Neural cell (in vitro differentiated cells): ENCODE measurements at regions not wholly inside any gene's neighbourhood (a gene's known extent, or its start where the extent isn't known, plus 50 kb on each side); places are given as distances from the start of the nearest gene placed in this dataset.

Source experiments
- H2AFZ ChIP-seq: fragments of 200-600, 300-800 bp; sonication (generic), shearing (Covaris generic); 2 replicates; pipeline ENCODE4 v1.6.0; 2014; ENCODE audit warnings: low read depth, mild to moderate bottlenecking, antibody characterized with exemption, low read length, moderate library complexity
- H3F3A ChIP-seq: fragments of 200-600 bp; shearing (Covaris generic); 2 replicates; pipeline ENCODE4 v1.6.1; 2016; ENCODE audit warnings: mild to moderate bottlenecking, moderate library complexity, mixed read lengths, antibody characterized with exemption, low read length; ENCODE audit not compliant: insufficient read depth, poor library complexity, severe bottlenecking
- H3K27ac ChIP-seq: fragments of 200-600, 300-800 bp; sonication (generic), shearing (Covaris generic); 2 replicates; pipeline ENCODE4 v1.5.1; 2014; ENCODE audit warnings: mild to moderate bottlenecking, low read length, moderate library complexity
- H3K27me3 ChIP-seq: fragments of 300-800, 200-600 bp; sonication (generic), shearing (Covaris generic); 2 replicates; pipeline ENCODE4 v1.6.0; 2014; ENCODE audit warnings: mild to moderate bottlenecking, low read depth, low read length, moderate library complexity; ENCODE audit not compliant: insufficient read depth
- H3K36me3 ChIP-seq: fragments of 300-800, 200-600 bp; sonication (generic), shearing (Covaris generic); 2 replicates; pipeline ENCODE4 v1.5.1; 2014; ENCODE audit warnings: mild to moderate bottlenecking, antibody characterized with exemption, low read length, moderate library complexity; ENCODE audit not compliant: insufficient read depth
- H3K4me2 ChIP-seq: fragments of 300-800, 200-600 bp; sonication (generic), shearing (Covaris generic); 2 replicates; pipeline ENCODE4 v1.6.0; 2014; ENCODE audit warnings: mild to moderate bottlenecking, low read length
- H3K4me3 ChIP-seq: fragments of 300-800, 200-600 bp; sonication (generic), shearing (Covaris generic); 2 replicates; pipeline ENCODE4 v1.5.1; 2014; ENCODE audit warnings: mild to moderate bottlenecking, low read length, moderate library complexity
- H3K79me2 ChIP-seq: fragments of 200-600 bp; shearing (Covaris generic); replicated peaks from 2 replicates; pipeline ENCODE4 v1.6.0; 2014; ENCODE audit warnings: mild to moderate bottlenecking, low read length, moderate library complexity; ENCODE audit not compliant: insufficient read depth
- H3K9ac ChIP-seq: fragments of 300-800, 200-600 bp; sonication (generic), shearing (Covaris generic); 2 replicates; pipeline ENCODE4 v1.6.1; 2016; ENCODE audit warnings: mild to moderate bottlenecking, low read length, mixed read lengths
- H3K9me2 ChIP-seq: fragments of 200-600 bp; shearing (Covaris generic); 2 replicates; pipeline ENCODE4 v1.6.1; 2016; ENCODE audit warnings: mild to moderate bottlenecking, low read length, mixed read lengths; ENCODE audit not compliant: insufficient read depth
- H3K9me3 ChIP-seq: fragments of 200-600, 300-800 bp; sonication (generic), shearing (Covaris generic); 2 replicates; pipeline ENCODE4 v1.6.1; 2016; ENCODE audit warnings: mild to moderate bottlenecking, mixed run types, low read length, moderate library complexity, mixed read lengths
- H4K20me1 ChIP-seq: fragments of 200-600 bp; shearing (Covaris generic); 2 replicates; pipeline ENCODE4 v1.6.1; 2016; ENCODE audit warnings: mild to moderate bottlenecking, mixed run types; ENCODE audit not compliant: insufficient read depth
- EP300 ChIP-seq: fragments of 450-650 bp; conservative IDR thresholded peaks from 2 replicates; pipeline ENCODE4 v1.6.1; 2014; ENCODE audit warnings: antibody characterized with exemption, mild to moderate bottlenecking, moderate library complexity; ENCODE audit not compliant: poor library complexity, severe bottlenecking
- EZH2 ChIP-seq: fragments of 200-600, 300-800 bp; shearing (Covaris generic), sonication (generic); IDR thresholded peaks from 2 replicates; pipeline ENCODE4 v1.6.1; 2014; ENCODE audit warnings: antibody characterized with exemption, low read length, borderline replicate concordance, mild to moderate bottlenecking; ENCODE audit not compliant: insufficient read depth, poor library complexity, severe bottlenecking
- MXI1 ChIP-seq: fragments of 450-650 bp; conservative IDR thresholded peaks from 2 replicates; pipeline ENCODE4 v1.6.1; 2014; ENCODE audit warnings: antibody characterized with exemption, mild to moderate bottlenecking; ENCODE audit not compliant: poor library complexity, severe bottlenecking
- POLR2AphosphoS5 ChIP-seq: IDR thresholded peaks from 2 replicates; pipeline ENCODE4 v1.6.1; 2012
- RAD21 ChIP-seq: fragments of 450-650 bp; conservative IDR thresholded peaks from 2 replicates; pipeline ENCODE4 v1.6.1; 2014; ENCODE audit warnings: antibody characterized with exemption, mild to moderate bottlenecking, moderate library complexity
- SMC3 ChIP-seq: fragments of 450-650 bp; conservative IDR thresholded peaks from 2 replicates; pipeline ENCODE4 v1.6.1; 2014; ENCODE audit warnings: antibody characterized with exemption, mild to moderate bottlenecking, moderate library complexity; ENCODE audit not compliant: poor library complexity
- TAF1 ChIP-seq: IDR thresholded peaks from 2 replicates; pipeline ENCODE4 v1.6.1; 2012; ENCODE audit warnings: low read depth
- TF ChIP-seq, protein P1 (sequence below): IDR thresholded peaks from 2 replicates; pipeline ENCODE4 v1.6.1; 2012; ENCODE audit warnings: borderline replicate concordance
- TF ChIP-seq, protein P2 (sequence below): fragments of 450-650 bp; IDR thresholded peaks from 2 replicates; pipeline ENCODE4 v1.5.1; 2014; ENCODE audit warnings: antibody characterized with exemption, mild to moderate bottlenecking, moderate library complexity; ENCODE audit not compliant: poor library complexity, severe bottlenecking

DNA sequence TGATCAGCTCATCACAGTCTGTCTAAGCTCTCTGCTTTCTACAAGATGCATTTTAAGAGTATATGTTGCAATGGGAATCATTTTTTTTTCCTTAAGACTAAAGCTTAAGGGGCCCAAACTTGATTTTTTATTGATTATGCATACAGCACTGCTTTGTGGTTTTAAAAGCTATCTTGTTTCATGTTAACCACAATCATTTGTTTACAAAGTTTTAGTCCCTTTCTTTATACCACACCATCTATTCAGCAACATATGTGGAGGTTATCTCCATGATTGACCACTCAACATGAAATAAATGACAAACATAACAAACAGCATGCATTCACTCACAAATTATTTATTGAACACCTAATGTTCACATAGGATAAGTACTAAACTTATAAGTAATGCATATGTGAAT is 119.1 kb downstream of the FHL5 start:
- Histone ChIP-seq H3K27ac (no peak overlapping the region), H3K4me2 (no peak overlapping the region), H2AFZ (no peak overlapping the region), H3K9me2 (no peaks in the 10 kb centered on the region), H3K4me3 (no peak overlapping the region), H3K36me3 (no peaks in the 10 kb centered on the region), H3K79me2 (no peaks in the 10 kb centered on the region), H4K20me1 (no peaks in the 10 kb centered on the region), H3K9ac (no peak overlapping the region), H3F3A (no peaks in the 10 kb centered on the region), H3K9me3 (no peaks in the 10 kb centered on the region), H3K27me3 (no peaks in the 10 kb centered on the region)
- no peak for TF ChIP-seq TAF1
- no peak for TF ChIP-seq EZH2

DNA sequence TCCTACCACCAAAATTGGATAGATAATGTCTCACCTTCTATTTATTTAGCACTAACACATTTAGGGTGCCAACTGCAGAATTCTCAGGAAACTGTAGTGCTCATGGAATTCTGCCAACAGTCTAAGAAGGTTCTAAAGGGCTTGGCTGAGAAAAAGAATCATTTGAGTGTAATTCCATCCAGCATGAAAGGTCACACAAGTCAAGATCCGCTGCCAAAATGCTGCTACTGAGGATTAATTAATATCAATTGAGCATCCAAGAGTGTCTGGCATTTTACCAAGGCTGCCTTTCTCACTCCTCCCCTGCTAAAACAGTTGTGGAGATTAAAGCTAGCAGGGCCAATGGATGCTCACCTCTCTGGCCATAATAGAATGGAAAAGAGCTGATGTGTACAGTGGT is 112.7 kb downstream of the FHL5 start:
- no peaks in the 10 kb centered on the region for H3K9me3 ChIP-seq
- H3K36me3 ChIP-seq, result no peaks in the 10 kb centered on the region
- no peak overlapping the region for H2AFZ ChIP-seq
- no peaks in the 10 kb centered on the region for H3K27me3 ChIP-seq
- H3F3A ChIP-seq, result no peaks in the 10 kb centered on the region
- H4K20me1 ChIP-seq, result no peaks in the 10 kb centered on the region
- TF ChIP-seq MXI1, result no peak
- TF ChIP-seq, protein P1, sequence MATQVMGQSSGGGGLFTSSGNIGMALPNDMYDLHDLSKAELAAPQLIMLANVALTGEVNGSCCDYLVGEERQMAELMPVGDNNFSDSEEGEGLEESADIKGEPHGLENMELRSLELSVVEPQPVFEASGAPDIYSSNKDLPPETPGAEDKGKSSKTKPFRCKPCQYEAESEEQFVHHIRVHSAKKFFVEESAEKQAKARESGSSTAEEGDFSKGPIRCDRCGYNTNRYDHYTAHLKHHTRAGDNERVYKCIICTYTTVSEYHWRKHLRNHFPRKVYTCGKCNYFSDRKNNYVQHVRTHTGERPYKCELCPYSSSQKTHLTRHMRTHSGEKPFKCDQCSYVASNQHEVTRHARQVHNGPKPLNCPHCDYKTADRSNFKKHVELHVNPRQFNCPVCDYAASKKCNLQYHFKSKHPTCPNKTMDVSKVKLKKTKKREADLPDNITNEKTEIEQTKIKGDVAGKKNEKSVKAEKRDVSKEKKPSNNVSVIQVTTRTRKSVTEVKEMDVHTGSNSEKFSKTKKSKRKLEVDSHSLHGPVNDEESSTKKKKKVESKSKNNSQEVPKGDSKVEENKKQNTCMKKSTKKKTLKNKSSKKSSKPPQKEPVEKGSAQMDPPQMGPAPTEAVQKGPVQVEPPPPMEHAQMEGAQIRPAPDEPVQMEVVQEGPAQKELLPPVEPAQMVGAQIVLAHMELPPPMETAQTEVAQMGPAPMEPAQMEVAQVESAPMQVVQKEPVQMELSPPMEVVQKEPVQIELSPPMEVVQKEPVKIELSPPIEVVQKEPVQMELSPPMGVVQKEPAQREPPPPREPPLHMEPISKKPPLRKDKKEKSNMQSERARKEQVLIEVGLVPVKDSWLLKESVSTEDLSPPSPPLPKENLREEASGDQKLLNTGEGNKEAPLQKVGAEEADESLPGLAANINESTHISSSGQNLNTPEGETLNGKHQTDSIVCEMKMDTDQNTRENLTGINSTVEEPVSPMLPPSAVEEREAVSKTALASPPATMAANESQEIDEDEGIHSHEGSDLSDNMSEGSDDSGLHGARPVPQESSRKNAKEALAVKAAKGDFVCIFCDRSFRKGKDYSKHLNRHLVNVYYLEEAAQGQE, result no peak
- TF ChIP-seq, protein P2, sequence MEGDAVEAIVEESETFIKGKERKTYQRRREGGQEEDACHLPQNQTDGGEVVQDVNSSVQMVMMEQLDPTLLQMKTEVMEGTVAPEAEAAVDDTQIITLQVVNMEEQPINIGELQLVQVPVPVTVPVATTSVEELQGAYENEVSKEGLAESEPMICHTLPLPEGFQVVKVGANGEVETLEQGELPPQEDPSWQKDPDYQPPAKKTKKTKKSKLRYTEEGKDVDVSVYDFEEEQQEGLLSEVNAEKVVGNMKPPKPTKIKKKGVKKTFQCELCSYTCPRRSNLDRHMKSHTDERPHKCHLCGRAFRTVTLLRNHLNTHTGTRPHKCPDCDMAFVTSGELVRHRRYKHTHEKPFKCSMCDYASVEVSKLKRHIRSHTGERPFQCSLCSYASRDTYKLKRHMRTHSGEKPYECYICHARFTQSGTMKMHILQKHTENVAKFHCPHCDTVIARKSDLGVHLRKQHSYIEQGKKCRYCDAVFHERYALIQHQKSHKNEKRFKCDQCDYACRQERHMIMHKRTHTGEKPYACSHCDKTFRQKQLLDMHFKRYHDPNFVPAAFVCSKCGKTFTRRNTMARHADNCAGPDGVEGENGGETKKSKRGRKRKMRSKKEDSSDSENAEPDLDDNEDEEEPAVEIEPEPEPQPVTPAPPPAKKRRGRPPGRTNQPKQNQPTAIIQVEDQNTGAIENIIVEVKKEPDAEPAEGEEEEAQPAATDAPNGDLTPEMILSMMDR, result no peak
- TF ChIP-seq RAD21, result no peak
- no peak for TF ChIP-seq SMC3
- no peak for TF ChIP-seq EP300
- no peak for TF ChIP-seq POLR2AphosphoS5
- no peak for TF ChIP-seq EZH2
- no peak for TF ChIP-seq TAF1
- no peak overlapping the region for H3K4me2 ChIP-seq
- H3K27ac ChIP-seq, result no peak overlapping the region
- H3K79me2 ChIP-seq, result no peaks in the 10 kb centered on the region
- H3K9ac ChIP-seq, result no peak overlapping the region
- H3K4me3 ChIP-seq, result no peak overlapping the region
- H3K9me2 ChIP-seq, result no peaks in the 10 kb centered on the region
